Fibroblast of pulmonary artery (primary cell): ENCODE measurements at regions not wholly inside any gene's neighbourhood (a gene's known extent, or its start where the extent isn't known, plus 50 kb on each side); places are given as distances from the start of the nearest gene placed in this dataset.

Experiments
- DNase-seq: peaks from one replicate; pipeline ENCODE4 v3.0.0-alpha.2; 2010; ENCODE audit warnings: low read depth
- H3K4me3 ChIP-seq: replicated peaks from 2 replicates; pipeline ENCODE4 v1.5.1; 2011; ENCODE audit warnings: low read depth, mild to moderate bottlenecking, control low read depth, low read length, moderate library complexity
- CTCF ChIP-seq: IDR thresholded peaks from 2 replicates; pipeline ENCODE4 v1.5.1; 2011; ENCODE audit warnings: mild to moderate bottlenecking, control low read depth, low read length, inconsistent platforms; ENCODE audit errors: missing control alignments

GRCh38 chr2:41111836-41112627 lies 660.1 kb upstream of the SLC8A1 start:
- H3K4me3 ChIP-seq: no peak overlapping the region
- no peak for TF ChIP-seq CTCF
- DNase-seq: no peak

GRCh38 chr2:41116106-41116797 lies 664.4 kb upstream of the SLC8A1 start:
- DNase-seq: no peak
- no peak overlapping the region for H3K4me3 ChIP-seq
- TF ChIP-seq CTCF: no peak

GRCh38 chr2:41119489-41119888 lies 667.6 kb upstream of the SLC8A1 start:
- DNase-seq: no peak
- no peak for TF ChIP-seq CTCF
- H3K4me3 ChIP-seq: no peak overlapping the region

- TF ChIP-seq CTCF: no peak
- DNase-seq: no peak
- H3K4me3 ChIP-seq: no peak overlapping the region
Measured at GRCh38 chr2:41123341-41123740, 671.5 kb upstream of the SLC8A1 start.

GRCh38 chr2:41127351-41127750 lies 675.5 kb upstream of the SLC8A1 start:
- H3K4me3 ChIP-seq: no peak overlapping the region
- TF ChIP-seq CTCF: no peak
- DNase-seq: no peak

GRCh38 chr2:41129988-41130387 lies 678.1 kb upstream of the SLC8A1 start:
- no peak for TF ChIP-seq CTCF
- DNase-seq: no peak
- no peak overlapping the region for H3K4me3 ChIP-seq
